PC-3 (cell line): ENCODE measurements at regions not wholly inside any gene's neighbourhood (a gene's known extent, or its start where the extent isn't known, plus 50 kb on each side); places are given as distances from the start of the nearest gene placed in this dataset.

Experiments
- ATAC-seq: fragments of 200-7000 bp; cut with Tn5 transposase; 2 replicates; pipeline ENCODE4 v1.9.1; 2020; ENCODE audit warnings: mild to moderate bottlenecking, moderate library complexity
- BruUV-seq: library from RNA; stranded (reverse); fragments of 400-500 nt; replicated peaks from 2 replicates; lab custom pipeline; 2021; lab: Mats Ljungman, UMichigan
- CTCF ChIA-PET: fragments of 300-600 bp; sonication (Branson Sonifier 250); formaldehyde crosslinking; loops from one replicate; lab custom pipeline; 2022; ENCODE audit warnings: antibody characterized with exemption; lab: Charles Lee
- POLR2A ChIA-PET: fragments of 300-600 bp; sonication (Branson Sonifier 250); formaldehyde crosslinking; loops from one replicate; lab custom pipeline; 2022; ENCODE audit warnings: antibody characterized with exemption; ENCODE audit not compliant: unreplicated experiment; lab: Charles Lee
- DNase-seq: peaks from one replicate; pipeline ENCODE4 v3.0.0-alpha.2; 2015
- H2AFZ ChIP-seq: fragments of 300-600 bp; sonication (generic); 2 replicates; pipeline ENCODE4 v1.6.0; 2016; ENCODE audit warnings: antibody characterized with exemption, low read length
- H3F3A ChIP-seq: fragments of 300-600 bp; sonication (generic); one replicate; pipeline ENCODE4 v1.6.0; 2017; ENCODE audit warnings: antibody characterized with exemption, low read length, control low read depth, mild to moderate bottlenecking; ENCODE audit not compliant: unreplicated experiment
- H3K27ac ChIP-seq: fragments of 300-600 bp; sonication (generic); 2 replicates; pipeline ENCODE4 v1.5.1; 2016; ENCODE audit warnings: mild to moderate bottlenecking, low read length
- H3K27me3 ChIP-seq: fragments of 300-600 bp; sonication (generic); 2 replicates; pipeline ENCODE4 v1.6.1; 2016; ENCODE audit warnings: low read length, mixed read lengths
- H3K36me3 ChIP-seq: fragments of 300-600 bp; sonication (generic); 2 replicates; pipeline ENCODE4 v1.6.1; 2016; ENCODE audit warnings: low read depth, mixed run types, low read length, mixed read lengths
- H3K4me1 ChIP-seq: fragments of 300-600 bp; sonication (generic); 2 replicates; pipeline ENCODE4 v1.5.1; 2016; ENCODE audit warnings: low read length; ENCODE audit not compliant: insufficient read depth
- H3K4me2 ChIP-seq: fragments of 300-600 bp; sonication (generic); 2 replicates; pipeline ENCODE4 v1.6.0; 2016; ENCODE audit warnings: low read length
- H3K4me3 ChIP-seq: fragments of 300-600 bp; sonication (generic); 2 replicates; pipeline ENCODE4 v1.5.1; 2016; ENCODE audit warnings: mild to moderate bottlenecking, low read length, mixed read lengths
- H3K79me2 ChIP-seq: fragments of 300-600 bp; sonication (generic); 2 replicates; pipeline ENCODE4 v1.6.1; 2017; ENCODE audit warnings: low read length, mixed read lengths
- H3K9ac ChIP-seq: fragments of 300-600 bp; sonication (generic); 2 replicates; pipeline ENCODE4 v1.6.0; 2016; ENCODE audit warnings: mild to moderate bottlenecking, low read length
- H3K9me2 ChIP-seq: fragments of 300-600 bp; sonication (generic); replicated peaks from 2 replicates; pipeline ENCODE4 v1.6.1; 2016; ENCODE audit warnings: mixed run types, low read length, mixed read lengths
- H3K9me3 ChIP-seq: fragments of 300-600 bp; sonication (generic); 2 replicates; pipeline ENCODE4 v1.6.1; 2016; ENCODE audit warnings: low read length, mixed read lengths
- H4K20me1 ChIP-seq: fragments of 300-600 bp; sonication (generic); 2 replicates; pipeline ENCODE4 v1.6.1; 2016; ENCODE audit warnings: low read length, mixed read lengths
- CTCF ChIP-seq: fragments of 300-600 bp; sonication (generic); conservative IDR thresholded peaks from 2 replicates; pipeline ENCODE4 v1.5.1; 2017; ENCODE audit warnings: antibody characterized with exemption, low read depth, mild to moderate bottlenecking, low read length
- EZH2 ChIP-seq: fragments of 300-600 bp; sonication (generic); IDR thresholded peaks from one replicate; pipeline ENCODE4 v1.6.1; 2017; ENCODE audit warnings: antibody characterized with exemption, mild to moderate bottlenecking, low read length; ENCODE audit not compliant: unreplicated experiment
- EZH2phosphoT487 ChIP-seq: fragments of 300-600 bp; sonication (generic); IDR thresholded peaks from 2 replicates; pipeline ENCODE4 v1.6.1; 2018; ENCODE audit warnings: mild to moderate bottlenecking, antibody characterized with exemption, low read length, borderline replicate concordance
- intact Hi-C: fragments of 100-400 bp; cut with micrococcal nuclease; formaldehyde crosslinking; loops from 2 replicates; pipeline ENCODE4 v1.9.0; 2023

GRCh38 chr4:123556526-123556925 is 159.9 kb downstream of the SPRY1 start:
- H3K9me3 ChIP-seq: no peaks in the 10 kb centered on the region
- no peak overlapping the region for H2AFZ ChIP-seq
- H4K20me1 ChIP-seq: no peaks in the 10 kb centered on the region
- H3K27ac ChIP-seq: no peak overlapping the region
- ChIA-PET POLR2A (no interaction called here), CTCF (no interaction called here)
- BruUV-seq: no TSS peak
- no peaks in the 10 kb centered on the region for H3F3A ChIP-seq
- intact Hi-C loops: no loop called here
- H3K36me3 ChIP-seq: no peaks in the 10 kb centered on the region
- H3K9ac ChIP-seq: no peak overlapping the region
- H3K9me2 ChIP-seq: no peaks in the 10 kb centered on the region
- ATAC-seq (no peak), DNase-seq (no peak)
- no peaks in the 10 kb centered on the region for H3K27me3 ChIP-seq
- peaks cover 38% of the 10 kb centered on the region for H3K4me1 ChIP-seq
- H3K4me3 ChIP-seq: no peak overlapping the region
- H3K4me2 ChIP-seq: no peak overlapping the region
- no peaks in the 10 kb centered on the region for H3K79me2 ChIP-seq
- TF ChIP-seq EZH2phosphoT487: no peak
- TF ChIP-seq CTCF: no peak
- TF ChIP-seq EZH2: no peak

DNA sequence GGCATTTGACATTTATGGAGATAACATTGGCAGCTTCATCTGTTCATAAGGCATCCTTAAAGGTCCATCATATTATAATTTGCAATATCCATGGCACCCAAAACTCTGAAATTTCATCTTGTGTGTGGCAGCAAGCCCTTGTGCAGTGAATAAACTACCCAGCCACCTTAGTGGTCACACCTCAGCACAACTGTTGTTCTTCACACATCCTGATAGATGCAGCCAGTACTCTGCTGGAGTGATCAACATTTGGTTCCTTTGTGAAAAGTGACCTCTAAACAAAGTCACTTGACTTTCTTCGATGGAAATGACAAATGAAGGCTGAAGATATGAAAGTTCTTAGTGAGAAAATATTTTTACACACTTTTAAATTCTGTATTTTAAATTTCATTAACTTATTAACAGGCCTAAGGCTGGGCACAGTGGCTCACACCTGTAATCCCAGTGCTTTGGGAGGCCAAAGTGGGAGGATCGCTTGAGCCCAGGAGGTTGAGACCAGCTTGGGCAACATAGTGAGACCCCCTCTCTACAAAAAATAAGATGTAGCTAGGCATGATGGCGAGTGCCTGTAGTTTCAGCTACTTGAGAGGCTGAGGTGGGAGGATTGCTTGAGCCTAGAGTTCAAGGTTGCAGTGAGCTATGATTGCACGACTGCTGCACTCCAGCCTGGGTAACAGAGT is 161.4 kb downstream of the SPRY1 start:
- ChIA-PET POLR2A (no interaction called here), CTCF (no interaction called here)
- no peaks in the 10 kb centered on the region for H4K20me1 ChIP-seq
- no TSS peak for BruUV-seq
- no peak overlapping the region for H3K27ac ChIP-seq
- no peaks in the 10 kb centered on the region for H3F3A ChIP-seq
- no peaks in the 10 kb centered on the region for H3K9me3 ChIP-seq
- no peaks in the 10 kb centered on the region for H3K27me3 ChIP-seq
- intact Hi-C loops: no loop called here
- peaks cover 47% of the 10 kb centered on the region for H3K4me1 ChIP-seq
- H3K4me3 ChIP-seq: no peak overlapping the region
- ATAC-seq (no peak), DNase-seq (no peak)
- H3K36me3 ChIP-seq: no peaks in the 10 kb centered on the region
- no peak for TF ChIP-seq CTCF
- no peak for TF ChIP-seq EZH2phosphoT487
- TF ChIP-seq EZH2: no peak
- no peaks in the 10 kb centered on the region for H3K9me2 ChIP-seq
- no peaks in the 10 kb centered on the region for H3K79me2 ChIP-seq
- no peak overlapping the region for H3K9ac ChIP-seq
- no peak overlapping the region for H2AFZ ChIP-seq
- H3K4me2 ChIP-seq: no peak overlapping the region

GRCh38 chr4:123558865-123559264 is 162.3 kb downstream of the SPRY1 start:
- Histone ChIP-seq H3K9ac (no peak overlapping the region), H3K9me2 (no peaks in the 10 kb centered on the region), H3K9me3 (no peaks in the 10 kb centered on the region), H3K36me3 (no peaks in the 10 kb centered on the region), H3K4me3 (no peak overlapping the region), H2AFZ (no peak overlapping the region), H3K27me3 (no peaks in the 10 kb centered on the region), H3F3A (no peaks in the 10 kb centered on the region), H3K79me2 (no peaks in the 10 kb centered on the region), H3K27ac (no peak overlapping the region), H4K20me1 (no peaks in the 10 kb centered on the region), H3K4me1 (peaks cover 52% of the 10 kb centered on the region), H3K4me2 (no peak overlapping the region)
- ChIA-PET CTCF (no interaction called here), POLR2A (no interaction called here)
- ATAC-seq (no peak), DNase-seq (no peak)
- BruUV-seq: no TSS peak
- TF ChIP-seq EZH2phosphoT487 (no peak), EZH2 (no peak)
- intact Hi-C loops: no loop called here
